Activated T-helper 1 cell treated with anti-CD3 and anti-CD28 coated beads, Interleukin-12 subunit alpha, Interleukin-12 subunit beta, Interleukin-2, Interleukin-4 antibody, amounts not matched to agents 30 ng/mL and 10 ng/mL and 1 ng/mL, durations not matched to agents 14 hours and 24 hours and 36 hours (primary cell): ENCODE measurements at regions not wholly inside any gene's neighbourhood (a gene's known extent, or its start where the extent isn't known, plus 50 kb on each side); places are given as distances from the start of the nearest gene placed in this dataset.
"Not testable (repeated sequence)": the region's sequence is repeated elsewhere in the genome, so short reads cannot be mapped to it uniquely, and the experiment has no call there.

Experiments used
- DNase-seq: peaks from one replicate; pipeline ENCODE4 v3.0.0; 2021; ENCODE audit warnings: low spot score
- H3K27ac Mint-ChIP-seq: one replicate; pipeline ENCODE4 v1.8.0; 2021; ENCODE audit warnings: mild to moderate bottlenecking, mixed read lengths
- H3K27me3 Mint-ChIP-seq: one replicate; pipeline ENCODE4 v1.8.0; 2022; ENCODE audit warnings: mild to moderate bottlenecking, moderate library complexity, mixed read lengths; ENCODE audit not compliant: insufficient read depth
- H3K36me3 Mint-ChIP-seq: one replicate; pipeline ENCODE4 v1.8.0; 2021; ENCODE audit warnings: low read depth, mixed read lengths
- H3K4me1 Mint-ChIP-seq: one replicate; pipeline ENCODE4 v1.8.0; 2021; ENCODE audit warnings: low read depth, mixed read lengths
- H3K4me3 Mint-ChIP-seq: one replicate; pipeline ENCODE4 v1.8.0; 2021; ENCODE audit warnings: mild to moderate bottlenecking, moderate library complexity, mixed read lengths
- H3K9me3 Mint-ChIP-seq: one replicate; pipeline ENCODE4 v1.8.0; 2021; ENCODE audit warnings: mixed read lengths
- intact Hi-C: fragments of 100-400 bp; cut with micrococcal nuclease; formaldehyde crosslinking; loops from one replicate; pipeline ENCODE4 v1.15.1; 2024

GRCh38 chr6:93684339-93684738 is 265.0 kb upstream of the EPHA7 start:
- no peaks in the 10 kb centered on the region for H3K27me3 Mint-ChIP-seq
- H3K4me3 Mint-ChIP-seq = no peak overlapping the region
- no peaks in the 10 kb centered on the region for H3K36me3 Mint-ChIP-seq
- intact Hi-C loops = no loop called here
- peaks cover 8% of the 10 kb centered on the region for H3K9me3 Mint-ChIP-seq
- H3K4me1 Mint-ChIP-seq = no peaks in the 10 kb centered on the region
- DNase-seq = no peak
- H3K27ac Mint-ChIP-seq = no peak overlapping the region

GRCh38 chr6:93679836-93680235 is 260.5 kb upstream of the EPHA7 start:
- H3K27ac Mint-ChIP-seq = no peak overlapping the region
- no peaks in the 10 kb centered on the region for H3K27me3 Mint-ChIP-seq
- H3K9me3 Mint-ChIP-seq = peaks cover 4% of the 10 kb centered on the region
- intact Hi-C loops = no loop called here
- no peaks in the 10 kb centered on the region for H3K4me1 Mint-ChIP-seq
- H3K36me3 Mint-ChIP-seq = no peaks in the 10 kb centered on the region
- no peak for DNase-seq
- no peak overlapping the region for H3K4me3 Mint-ChIP-seq

GRCh38 chr6:93678841-93679454 is 259.6 kb upstream of the EPHA7 start:
- Mint-ChIP-seq H3K36me3 (no peaks in the 10 kb centered on the region), H3K27ac (no peak overlapping the region), H3K27me3 (no peaks in the 10 kb centered on the region), H3K4me3 (no peak overlapping the region), H3K4me1 (no peaks in the 10 kb centered on the region), H3K9me3 (peaks cover 2% of the 10 kb centered on the region)
- intact Hi-C loops = no loop called here
- no peak for DNase-seq

GRCh38 chr6:93677264-93677965 is 258.1 kb upstream of the EPHA7 start:
- Mint-ChIP-seq H3K4me1 (no peaks in the 10 kb centered on the region), H3K36me3 (no peaks in the 10 kb centered on the region), H3K4me3 (no peak overlapping the region), H3K27ac (no peak overlapping the region), H3K9me3 (no peaks in the 10 kb centered on the region), H3K27me3 (no peaks in the 10 kb centered on the region)
- intact Hi-C loops = no loop called here
- DNase-seq = no peak

GRCh38 chr6:93676581-93676980 is 257.2 kb upstream of the EPHA7 start:
- no peaks in the 10 kb centered on the region for H3K9me3 Mint-ChIP-seq
- intact Hi-C loops = no loop called here
- H3K36me3 Mint-ChIP-seq = no peaks in the 10 kb centered on the region
- H3K27me3 Mint-ChIP-seq = no peaks in the 10 kb centered on the region
- no peak for DNase-seq
- no peak overlapping the region for H3K4me3 Mint-ChIP-seq
- no peak overlapping the region for H3K27ac Mint-ChIP-seq
- no peaks in the 10 kb centered on the region for H3K4me1 Mint-ChIP-seq

- intact Hi-C loops = no loop called here
- Mint-ChIP-seq H3K4me1 (no peaks in the 10 kb centered on the region), H3K9me3 (no peaks in the 10 kb centered on the region), H3K4me3 (no peak overlapping the region), H3K27ac (no peak overlapping the region), H3K27me3 (no peaks in the 10 kb centered on the region), H3K36me3 (no peaks in the 10 kb centered on the region)
- DNase-seq = no peak
Observed at GRCh38 chr6:93675856-93676417, 256.6 kb upstream of the EPHA7 start.

GRCh38 chr6:93663111-93663510 is 243.8 kb upstream of the EPHA7 start:
- Mint-ChIP-seq H3K27me3 (no peaks in the 10 kb centered on the region), H3K4me3 (no peak overlapping the region), H3K9me3 (no peaks in the 10 kb centered on the region), H3K36me3 (no peaks in the 10 kb centered on the region), H3K4me1 (no peaks in the 10 kb centered on the region), H3K27ac (no peak overlapping the region)
- no peak for DNase-seq
- intact Hi-C loops = no loop called here

GRCh38 chr6:93654548-93654947 is 235.2 kb upstream of the EPHA7 start:
- Mint-ChIP-seq H3K4me1 (no peaks in the 10 kb centered on the region), H3K9me3 (no peaks in the 10 kb centered on the region), H3K4me3 (no peak overlapping the region), H3K36me3 (no peaks in the 10 kb centered on the region), H3K27me3 (no peaks in the 10 kb centered on the region), H3K27ac (no peak overlapping the region)
- intact Hi-C loops = no loop called here
- no peak for DNase-seq

GRCh38 chr6:93644611-93645010 is 225.3 kb upstream of the EPHA7 start:
- H3K4me1 Mint-ChIP-seq = no peaks in the 10 kb centered on the region
- peaks cover 3% of the 10 kb centered on the region for H3K9me3 Mint-ChIP-seq
- H3K4me3 Mint-ChIP-seq = no peak overlapping the region
- no peak overlapping the region for H3K27ac Mint-ChIP-seq
- no peak for DNase-seq
- no peaks in the 10 kb centered on the region for H3K27me3 Mint-ChIP-seq
- H3K36me3 Mint-ChIP-seq = no peaks in the 10 kb centered on the region
- intact Hi-C loops = no loop called here

- no peaks in the 10 kb centered on the region for H3K27me3 Mint-ChIP-seq
- no peak overlapping the region for H3K4me3 Mint-ChIP-seq
- H3K9me3 Mint-ChIP-seq = peaks cover 4% of the 10 kb centered on the region
- intact Hi-C loops = no loop called here
- no peak for DNase-seq
- H3K4me1 Mint-ChIP-seq = no peaks in the 10 kb centered on the region
- no peak overlapping the region for H3K27ac Mint-ChIP-seq
- no peaks in the 10 kb centered on the region for H3K36me3 Mint-ChIP-seq
Observed at GRCh38 chr6:93639126-93639525, 219.8 kb upstream of the EPHA7 start.

- not testable (repeated sequence) for H3K9me3 Mint-ChIP-seq, H3K4me1 Mint-ChIP-seq, H3K4me3 Mint-ChIP-seq
Observed at GRCh38 chr6:93636987-93637664, 217.8 kb upstream of the EPHA7 start.

GRCh38 chr6:93624408-93624807 is 205.0 kb upstream of the EPHA7 start:
- no peaks in the 10 kb centered on the region for H3K4me1 Mint-ChIP-seq

More at GRCh38 chr6:93636987-93637664, 217.8 kb upstream of the EPHA7 start:
- H3K27me3 Mint-ChIP-seq, H3K27ac Mint-ChIP-seq, intact Hi-C loops, DNase-seq, H3K36me3 Mint-ChIP-seq: not testable (repeated sequence)

GRCh38 chr6:93621442-93621841 is 202.1 kb upstream of the EPHA7 start:
- DNase-seq = no peak
- H3K9me3 Mint-ChIP-seq = no peaks in the 10 kb centered on the region
- H3K36me3 Mint-ChIP-seq = no peaks in the 10 kb centered on the region
- intact Hi-C loops = no loop called here
- no peaks in the 10 kb centered on the region for H3K27me3 Mint-ChIP-seq
- H3K27ac Mint-ChIP-seq = no peak overlapping the region
- H3K4me3 Mint-ChIP-seq = no peak overlapping the region
- no peaks in the 10 kb centered on the region for H3K4me1 Mint-ChIP-seq

More at GRCh38 chr6:93624408-93624807, 205.0 kb upstream of the EPHA7 start:
- H3K9me3 Mint-ChIP-seq = no peaks in the 10 kb centered on the region
- no peaks in the 10 kb centered on the region for H3K36me3 Mint-ChIP-seq
- no peak overlapping the region for H3K4me3 Mint-ChIP-seq
- intact Hi-C loops = no loop called here
- no peak for DNase-seq
- no peaks in the 10 kb centered on the region for H3K27me3 Mint-ChIP-seq
- H3K27ac Mint-ChIP-seq = no peak overlapping the region
